Neural crest cell (in vitro differentiated cells): ENCODE measurements at regions not wholly inside any gene's neighbourhood (a gene's known extent, or its start where the extent isn't known, plus 50 kb on each side); places are given as distances from the start of the nearest gene placed in this dataset.

ENCODE experiments used
- DNase-seq: peaks from one replicate; pipeline ENCODE4 v3.0.0; 2021; ENCODE audit warnings: low read depth, mixed read lengths, low spot score
- H3K27ac Mint-ChIP-seq: one replicate; pipeline ENCODE4 v1.8.0; 2021; ENCODE audit warnings: mild to moderate bottlenecking, mixed read lengths; ENCODE audit not compliant: unreplicated experiment
- H3K27me3 Mint-ChIP-seq: 2 replicates; pipeline ENCODE4 v1.8.0; 2021; ENCODE audit warnings: low read depth, mild to moderate bottlenecking, mixed read lengths
- H3K36me3 Mint-ChIP-seq: 2 replicates; pipeline ENCODE4 v1.8.0; 2021; ENCODE audit warnings: low read depth, mild to moderate bottlenecking, mixed read lengths
- H3K4me1 Mint-ChIP-seq: 2 replicates; pipeline ENCODE4 v1.8.0; 2021; ENCODE audit warnings: mixed read lengths
- H3K4me3 Mint-ChIP-seq: one replicate; pipeline ENCODE4 v1.8.0; 2021; ENCODE audit warnings: mild to moderate bottlenecking, mixed read lengths
- H3K9me3 Mint-ChIP-seq: 2 replicates; pipeline ENCODE4 v1.8.0; 2021; ENCODE audit warnings: mixed read lengths
- CTCF ChIP-seq: fragments of 200-600 bp; sonication (generic); conservative IDR thresholded peaks from 2 replicates; pipeline ENCODE4 v1.5.0; 2021; ENCODE audit warnings: antibody characterized with exemption, mild to moderate bottlenecking

GRCh38 chr2:181190711-181191110 lies 210.3 kb downstream of the UBE2E3 start:
- H3K27ac Mint-ChIP-seq: no peak overlapping the region
- peaks cover 14% of the 10 kb centered on the region for H3K4me1 Mint-ChIP-seq
- DNase-seq: no peak
- H3K9me3 Mint-ChIP-seq: no peaks in the 10 kb centered on the region
- no peaks in the 10 kb centered on the region for H3K36me3 Mint-ChIP-seq
- no peaks in the 10 kb centered on the region for H3K27me3 Mint-ChIP-seq
- H3K4me3 Mint-ChIP-seq: no peak overlapping the region
- TF ChIP-seq CTCF: no peak

GRCh38 chr2:181193550-181193949 lies 213.1 kb downstream of the UBE2E3 start:
- Mint-ChIP-seq H3K4me1 (peaks cover 12% of the 10 kb centered on the region), H3K9me3 (no peaks in the 10 kb centered on the region), H3K4me3 (no peak overlapping the region), H3K27me3 (no peaks in the 10 kb centered on the region), H3K27ac (no peak overlapping the region), H3K36me3 (no peaks in the 10 kb centered on the region)
- DNase-seq: no peak
- TF ChIP-seq CTCF: no peak

- no peak overlapping the region for H3K4me3 Mint-ChIP-seq
- no peaks in the 10 kb centered on the region for H3K4me1 Mint-ChIP-seq
- H3K36me3 Mint-ChIP-seq: no peaks in the 10 kb centered on the region
- no peaks in the 10 kb centered on the region for H3K27me3 Mint-ChIP-seq
- TF ChIP-seq CTCF: no peak
- no peak overlapping the region for H3K27ac Mint-ChIP-seq
- no peak for DNase-seq
- peaks cover 6% of the 10 kb centered on the region for H3K9me3 Mint-ChIP-seq
These were observed 216.0 kb downstream of the UBE2E3 start for GRCh38 chr2:181196401-181196800.

- TF ChIP-seq CTCF: no peak
- H3K9me3 Mint-ChIP-seq: peaks cover 6% of the 10 kb centered on the region
These were observed 216.8 kb downstream of the UBE2E3 start for GRCh38 chr2:181197140-181197760.

GRCh38 chr2:181198183-181198864 lies 217.9 kb downstream of the UBE2E3 start:
- no peak for DNase-seq
- Mint-ChIP-seq H3K4me3 (no peak overlapping the region), H3K9me3 (peaks cover 6% of the 10 kb centered on the region), H3K36me3 (no peaks in the 10 kb centered on the region), H3K27ac (no peak overlapping the region), H3K27me3 (no peaks in the 10 kb centered on the region), H3K4me1 (no peaks in the 10 kb centered on the region)
- TF ChIP-seq CTCF: no peak

More at GRCh38 chr2:181197140-181197760, 216.8 kb downstream of the UBE2E3 start:
- Mint-ChIP-seq H3K27ac (no peak overlapping the region), H3K4me1 (no peaks in the 10 kb centered on the region), H3K4me3 (no peak overlapping the region), H3K27me3 (no peaks in the 10 kb centered on the region), H3K36me3 (no peaks in the 10 kb centered on the region)
- no peak for DNase-seq
